IMR-90 (cell line): ENCODE measurements at regions not wholly inside any gene's neighbourhood (a gene's known extent, or its start where the extent isn't known, plus 50 kb on each side); places are given as distances from the start of the nearest gene placed in this dataset.

ENCODE experiments used
- ATAC-seq: fragments of 200-7000 bp; cut with Tn5 transposase; 2 replicates; pipeline ENCODE4 v1.9.1; 2020; ENCODE audit warnings: low read depth, mild to moderate bottlenecking, moderate library complexity
- BruUV-seq: library from RNA; stranded (reverse); fragments of 400-500 nt; replicated peaks from 2 replicates; lab custom pipeline; 2021; lab: Mats Ljungman, UMichigan
- CTCF ChIA-PET: fragments of 300-600 bp; formaldehyde crosslinking; extraction: SDS; loops from one replicate; lab custom pipeline; 2021; ENCODE audit warnings: antibody characterized with exemption; lab: Yijun Ruan, JAX
- POLR2A ChIA-PET: fragments of 300-600 bp; sonication (Branson Sonifier 250); formaldehyde crosslinking; loops from one replicate; lab custom pipeline; 2022; ENCODE audit warnings: antibody characterized with exemption; ENCODE audit not compliant: unreplicated experiment; lab: Charles Lee
- DNase-seq: peaks from one replicate; pipeline ENCODE4 v3.0.0; 2013
- H2AFZ ChIP-seq: replicated peaks from 2 replicates; pipeline ENCODE3; 2013; ENCODE audit warnings: low read length, mild to moderate bottlenecking; ENCODE audit not compliant: poor library complexity
- H2AK5ac ChIP-seq: 2 replicates; pipeline ENCODE4 v1.6.1; 2013; ENCODE audit warnings: low read depth, low read length, inconsistent platforms
- H2AK9ac ChIP-seq: replicated peaks from 2 replicates; pipeline ENCODE3; 2013; ENCODE audit warnings: mild to moderate bottlenecking, low read depth, low read length, moderate library complexity; ENCODE audit not compliant: poor library complexity
- H2BK120ac ChIP-seq: 2 replicates; pipeline ENCODE4 v1.6.1; 2013; ENCODE audit warnings: low read depth, low read length, inconsistent platforms
- H2BK15ac ChIP-seq: 3 replicates; pipeline ENCODE4 v1.6.1; 2013; ENCODE audit warnings: low read depth, low read length, inconsistent platforms
- H2BK20ac ChIP-seq: 2 replicates; pipeline ENCODE4 v1.6.1; 2013; ENCODE audit warnings: low read depth, mild to moderate bottlenecking, inconsistent platforms, low read length, moderate library complexity
- H2BK5ac ChIP-seq: 2 replicates; pipeline ENCODE4 v1.6.1; 2013; ENCODE audit warnings: mild to moderate bottlenecking, low read depth, low read length, inconsistent platforms; ENCODE audit not compliant: poor library complexity, severe bottlenecking
- H3K14ac ChIP-seq: replicated peaks from 2 replicates; pipeline ENCODE4 v1.6.1; 2013; ENCODE audit warnings: low read depth, low read length, inconsistent platforms
- H3K18ac ChIP-seq: 2 replicates; pipeline ENCODE4 v1.6.1; 2013; ENCODE audit warnings: low read depth, low read length, control low read depth
- H3K23ac ChIP-seq: 2 replicates; pipeline ENCODE4 v1.6.1; 2013; ENCODE audit warnings: low read depth, low read length, inconsistent platforms
- H3K27ac ChIP-seq: 2 replicates; pipeline ENCODE4 v1.5.1; 2013; ENCODE audit warnings: mild to moderate bottlenecking, control low read depth, low read length; ENCODE audit not compliant: insufficient read depth
- H3K27me3 ChIP-seq: 2 replicates; pipeline ENCODE4 v1.6.1; 2013; ENCODE audit warnings: low read length; ENCODE audit not compliant: control insufficient read depth, insufficient read depth
- H3K36me3 ChIP-seq: 2 replicates; pipeline ENCODE4 v1.6.1; 2013; ENCODE audit warnings: low read length, mixed read lengths; ENCODE audit not compliant: control insufficient read depth, insufficient read depth
- H3K4ac ChIP-seq: 2 replicates; pipeline ENCODE4 v1.6.1; 2013; ENCODE audit warnings: low read depth, low read length, inconsistent platforms
- H3K4me1 ChIP-seq: 2 replicates; pipeline ENCODE4 v1.6.1; 2013; ENCODE audit warnings: low read length, mixed read lengths; ENCODE audit not compliant: control insufficient read depth, insufficient read depth
- H3K4me2 ChIP-seq: 2 replicates; pipeline ENCODE4 v1.6.1; 2013; ENCODE audit warnings: low read depth, mild to moderate bottlenecking, control low read depth, low read length, moderate library complexity
- H3K4me3 ChIP-seq: 2 replicates; pipeline ENCODE4 v1.5.1; 2013; ENCODE audit warnings: low read depth, mild to moderate bottlenecking, control low read depth, low read length, moderate library complexity; ENCODE audit not compliant: insufficient read depth
- H3K56ac ChIP-seq: 2 replicates; pipeline ENCODE4 v1.6.1; 2013; ENCODE audit warnings: low read length, inconsistent platforms; ENCODE audit not compliant: insufficient read depth; ENCODE audit errors: extremely low read depth
- H3K79me1 ChIP-seq, 2 experiments: 2 replicates each; pipeline ENCODE4 v1.6.1; 2013; ENCODE audit warnings: low read length in 2 of 2, inconsistent platforms in 1 of 2, low read depth in 1 of 2
- H3K9ac ChIP-seq: 2 replicates; pipeline ENCODE4 v1.6.1; 2013; ENCODE audit warnings: low read depth, low read length, control low read depth
- H3K9me1 ChIP-seq: 2 replicates; pipeline ENCODE4 v1.6.1; 2013; ENCODE audit warnings: low read length, inconsistent platforms; ENCODE audit not compliant: insufficient read depth
- H3K9me3 ChIP-seq: 2 replicates; pipeline ENCODE4 v1.6.1; 2013; ENCODE audit warnings: low read length; ENCODE audit not compliant: control insufficient read depth, insufficient read depth
- H4K20me1 ChIP-seq: 2 replicates; pipeline ENCODE4 v1.6.1; 2013; ENCODE audit warnings: low read length, inconsistent platforms; ENCODE audit not compliant: insufficient read depth
- H4K5ac ChIP-seq: 2 replicates; pipeline ENCODE4 v1.6.1; 2013; ENCODE audit warnings: mild to moderate bottlenecking, low read depth, low read length, control low read depth
- H4K8ac ChIP-seq, 2 experiments: 2 replicates each; pipeline ENCODE4 v1.6.1; 2013; ENCODE audit warnings: low read depth in 2 of 2, low read length in 2 of 2, control low read depth in 1 of 2, inconsistent platforms in 1 of 2
- H4K91ac ChIP-seq: 2 replicates; pipeline ENCODE4 v1.6.1; 2013; ENCODE audit warnings: low read depth, low read length, inconsistent platforms; ENCODE audit not compliant: insufficient read depth
- BHLHE40 ChIP-seq: fragments of 150-350 bp; IDR thresholded peaks from 2 replicates; pipeline ENCODE4 v1.6.1; 2016; ENCODE audit warnings: mild to moderate bottlenecking, low read depth, low read length
- CHD1 ChIP-seq: IDR thresholded peaks from 2 replicates; pipeline ENCODE4 v1.6.1; 2012; ENCODE audit warnings: low read depth, low read length, improper control_type of control experiment
- FOS ChIP-seq: fragments of 150-350 bp; IDR thresholded peaks from 2 replicates; pipeline ENCODE4 v1.6.1; 2016; ENCODE audit warnings: low read depth, low read length
- MAFK ChIP-seq: IDR thresholded peaks from 2 replicates; pipeline ENCODE4 v1.6.1; 2012; ENCODE audit warnings: low read depth, low read length, improper control_type of control experiment
- MAZ ChIP-seq: IDR thresholded peaks from 2 replicates; pipeline ENCODE4 v1.6.1; 2012; ENCODE audit warnings: low read depth, mild to moderate bottlenecking, low read length, improper control_type of control experiment, moderate library complexity, borderline replicate concordance
- NFE2L2 ChIP-seq: fragments of 150-350 bp; IDR thresholded peaks from 2 replicates; pipeline ENCODE4 v1.6.1; 2016; ENCODE audit warnings: low read depth, mild to moderate bottlenecking, low read length
- RAD21 ChIP-seq: IDR thresholded peaks from 2 replicates; pipeline ENCODE4 v1.6.1; 2012; ENCODE audit warnings: low read length, improper control_type of control experiment
- RCOR1 ChIP-seq: IDR thresholded peaks from 2 replicates; pipeline ENCODE4 v1.6.1; 2012; ENCODE audit warnings: mild to moderate bottlenecking, low read length, improper control_type of control experiment; ENCODE audit not compliant: insufficient replicate concordance
- SMC3 ChIP-seq: fragments of 150-350 bp; IDR thresholded peaks from 2 replicates; pipeline ENCODE4 v1.6.1; 2016; ENCODE audit warnings: low read depth, mild to moderate bottlenecking, antibody characterized with exemption, low read length, moderate library complexity
- WGBS, 2 experiments: methylation state at CpG; one replicate each; pipeline versions ENCODE4 v1.1.5 to v1.1.7; 2013; ENCODE audit warnings: missing lambda C conversion rate in 2 of 2; ENCODE audit not compliant: insufficient read length in 1 of 2; ENCODE audit errors: extremely low coverage in 2 of 2; 5-methylcytosine and 5-hydroxymethylcytosine counted together
- dilution Hi-C: fragments of 300-500 bp; cut with HindIII; formaldehyde crosslinking; loops from one replicate; pipeline ENCODE4 v1.14.3; 2018; ENCODE audit warnings: low sequenced_read_pairs; ENCODE audit not compliant: unreplicated experiment
- in situ Hi-C: fragments of 300-500 bp; cut with MboI; formaldehyde crosslinking; loops from 3 replicates; pipeline ENCODE4 v1.14.3; 2019; ENCODE audit warnings: low sequenced_read_pairs, inconsistent platforms, mixed read lengths
- intact Hi-C: fragments of 100-400 bp; cut with micrococcal nuclease; formaldehyde crosslinking; loops from 2 replicates; pipeline ENCODE4 v1.10.0; 2022
- TF ChIP-seq, protein P1 (sequence below): fragments of 150-350 bp; IDR thresholded peaks from 2 replicates; pipeline ENCODE4 v1.6.1; 2017; ENCODE audit warnings: mild to moderate bottlenecking, antibody characterized with exemption, low read length, low read depth
- TF ChIP-seq, protein P2 (sequence below): conservative IDR thresholded peaks from 2 replicates; pipeline ENCODE4 v1.5.1; 2012; ENCODE audit warnings: mild to moderate bottlenecking, low read depth, low read length, improper control_type of control experiment

DNA sequence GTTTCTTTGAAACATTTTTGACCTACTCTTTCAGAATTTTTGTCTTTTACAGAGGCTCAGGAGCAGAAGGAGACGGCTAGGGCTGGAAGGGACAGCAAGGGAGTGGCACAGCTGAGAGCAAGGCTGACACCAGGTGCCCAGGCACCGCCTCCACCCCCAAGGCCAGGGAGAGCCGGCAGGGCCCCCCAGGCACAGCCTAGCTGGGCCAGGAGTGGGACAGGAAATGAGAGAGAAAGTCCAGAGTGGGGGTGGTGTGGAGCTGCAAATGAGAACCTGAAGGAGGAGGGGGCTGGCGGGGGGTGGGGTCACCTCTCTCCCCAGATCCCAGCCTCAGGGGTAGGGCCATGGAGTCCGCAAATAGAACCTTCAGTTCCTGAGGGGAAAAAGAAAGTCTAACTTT is 236.7 kb downstream of the CDC5L start:
- peaks cover 2% of the 10 kb centered on the region; the same call in 1 of the 2 replicates for H3K9me1 ChIP-seq
- no peak overlapping the region for H3K18ac ChIP-seq
- CTCF ChIA-PET = no interaction called here
- no TSS peak for BruUV-seq
- H3K4me2 ChIP-seq = no peak overlapping the region
- no peak overlapping the region for H2BK120ac ChIP-seq
- H3K36me3 ChIP-seq = no peaks in the 10 kb centered on the region
- dilution Hi-C loops = no loop called here
- no peak overlapping the region for H3K14ac ChIP-seq
- no peak overlapping the region for H2AK5ac ChIP-seq
- H3K4ac ChIP-seq = no peak overlapping the region
- no peak overlapping the region for H3K27ac ChIP-seq
- H3K9ac ChIP-seq = no peak overlapping the region
- no peaks in the 10 kb centered on the region for H4K20me1 ChIP-seq
- H3K4me3 ChIP-seq = no peak overlapping the region
- no peak overlapping the region for H2BK5ac ChIP-seq
- H3K56ac ChIP-seq = no peak overlapping the region
- no peak for DNase-seq
- intact Hi-C loops = no loop called here
- H3K23ac ChIP-seq = no peak overlapping the region
- no CpG with 5 or more reads among the region's 5 CpGs for WGBS, 2 experiments
- no peak overlapping the region for H4K91ac ChIP-seq
- POLR2A ChIA-PET = no interaction called here
- no peak for ATAC-seq
- H4K8ac ChIP-seq = no peak overlapping the region
- H2AK9ac ChIP-seq = no peak overlapping the region
- H3K27me3 ChIP-seq = peaks cover 28% of the 10 kb centered on the region
- H2BK15ac ChIP-seq = no peak overlapping the region
- in situ Hi-C loops = no loop called here
- no peaks in the 10 kb centered on the region for H3K79me1 ChIP-seq
- H3K4me1 ChIP-seq = no peaks in the 10 kb centered on the region
- no peak overlapping the region for H4K5ac ChIP-seq
- H2BK20ac ChIP-seq = no peak overlapping the region
- no peak overlapping the region for H2AFZ ChIP-seq
- H3K9me3 ChIP-seq = no peaks in the 10 kb centered on the region
- TF ChIP-seq NFE2L2 (no peak), FOS (no peak), SMC3 (no peak), RAD21 (no peak), RCOR1 (no peak), MAZ (no peak), CHD1 (no peak), BHLHE40 (no peak), MAFK (no peak)
- TF ChIP-seq, protein P1, sequence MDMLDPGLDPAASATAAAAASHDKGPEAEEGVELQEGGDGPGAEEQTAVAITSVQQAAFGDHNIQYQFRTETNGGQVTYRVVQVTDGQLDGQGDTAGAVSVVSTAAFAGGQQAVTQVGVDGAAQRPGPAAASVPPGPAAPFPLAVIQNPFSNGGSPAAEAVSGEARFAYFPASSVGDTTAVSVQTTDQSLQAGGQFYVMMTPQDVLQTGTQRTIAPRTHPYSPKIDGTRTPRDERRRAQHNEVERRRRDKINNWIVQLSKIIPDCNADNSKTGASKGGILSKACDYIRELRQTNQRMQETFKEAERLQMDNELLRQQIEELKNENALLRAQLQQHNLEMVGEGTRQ = no peak
- TF ChIP-seq, protein P2, sequence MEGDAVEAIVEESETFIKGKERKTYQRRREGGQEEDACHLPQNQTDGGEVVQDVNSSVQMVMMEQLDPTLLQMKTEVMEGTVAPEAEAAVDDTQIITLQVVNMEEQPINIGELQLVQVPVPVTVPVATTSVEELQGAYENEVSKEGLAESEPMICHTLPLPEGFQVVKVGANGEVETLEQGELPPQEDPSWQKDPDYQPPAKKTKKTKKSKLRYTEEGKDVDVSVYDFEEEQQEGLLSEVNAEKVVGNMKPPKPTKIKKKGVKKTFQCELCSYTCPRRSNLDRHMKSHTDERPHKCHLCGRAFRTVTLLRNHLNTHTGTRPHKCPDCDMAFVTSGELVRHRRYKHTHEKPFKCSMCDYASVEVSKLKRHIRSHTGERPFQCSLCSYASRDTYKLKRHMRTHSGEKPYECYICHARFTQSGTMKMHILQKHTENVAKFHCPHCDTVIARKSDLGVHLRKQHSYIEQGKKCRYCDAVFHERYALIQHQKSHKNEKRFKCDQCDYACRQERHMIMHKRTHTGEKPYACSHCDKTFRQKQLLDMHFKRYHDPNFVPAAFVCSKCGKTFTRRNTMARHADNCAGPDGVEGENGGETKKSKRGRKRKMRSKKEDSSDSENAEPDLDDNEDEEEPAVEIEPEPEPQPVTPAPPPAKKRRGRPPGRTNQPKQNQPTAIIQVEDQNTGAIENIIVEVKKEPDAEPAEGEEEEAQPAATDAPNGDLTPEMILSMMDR = no peak
